ENCODE measurements at regions not wholly inside any gene's neighbourhood (a gene's known extent, or its start where the extent isn't known, plus 50 kb on each side); places are given as distances from the start of the nearest gene placed in this dataset.

DNA sequence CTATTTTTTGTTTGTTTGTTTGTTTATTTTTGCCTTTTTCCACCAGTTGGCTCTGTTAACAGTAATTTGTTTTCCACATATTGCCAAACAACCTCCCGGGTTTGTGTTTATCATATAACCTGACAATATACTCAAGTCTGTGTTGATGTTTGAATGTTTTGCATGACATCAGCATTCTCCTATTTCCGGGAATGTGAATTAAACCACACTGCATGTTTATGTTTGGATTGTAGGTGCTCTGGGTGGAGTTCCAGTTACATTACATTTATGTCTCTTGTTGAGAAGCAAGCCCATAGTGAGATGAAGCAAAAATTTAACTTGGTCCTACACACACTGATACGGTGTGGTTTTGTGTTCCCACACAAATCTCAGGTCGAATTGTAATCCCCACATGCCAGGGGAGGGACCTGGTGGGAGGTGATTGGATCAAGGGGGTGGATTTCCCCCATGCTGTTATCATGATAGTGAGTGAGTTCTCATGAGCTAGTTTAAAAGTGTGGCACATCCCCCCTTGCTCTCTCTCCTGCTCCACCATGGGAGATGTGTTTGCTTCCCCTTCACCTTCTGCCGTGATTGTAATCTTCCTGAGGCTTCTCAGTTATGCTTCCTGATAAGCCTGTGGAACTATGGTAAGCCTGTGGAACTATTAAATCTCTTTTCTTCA, 54.4 kb upstream of the CLNK start:
- H3K79me2 ChIP-seq (ENCODE audit: control insufficient read depth, insufficient read depth, low read length) = no peaks in the 10 kb centered on the region
- TF ChIP-seq, protein P1, sequence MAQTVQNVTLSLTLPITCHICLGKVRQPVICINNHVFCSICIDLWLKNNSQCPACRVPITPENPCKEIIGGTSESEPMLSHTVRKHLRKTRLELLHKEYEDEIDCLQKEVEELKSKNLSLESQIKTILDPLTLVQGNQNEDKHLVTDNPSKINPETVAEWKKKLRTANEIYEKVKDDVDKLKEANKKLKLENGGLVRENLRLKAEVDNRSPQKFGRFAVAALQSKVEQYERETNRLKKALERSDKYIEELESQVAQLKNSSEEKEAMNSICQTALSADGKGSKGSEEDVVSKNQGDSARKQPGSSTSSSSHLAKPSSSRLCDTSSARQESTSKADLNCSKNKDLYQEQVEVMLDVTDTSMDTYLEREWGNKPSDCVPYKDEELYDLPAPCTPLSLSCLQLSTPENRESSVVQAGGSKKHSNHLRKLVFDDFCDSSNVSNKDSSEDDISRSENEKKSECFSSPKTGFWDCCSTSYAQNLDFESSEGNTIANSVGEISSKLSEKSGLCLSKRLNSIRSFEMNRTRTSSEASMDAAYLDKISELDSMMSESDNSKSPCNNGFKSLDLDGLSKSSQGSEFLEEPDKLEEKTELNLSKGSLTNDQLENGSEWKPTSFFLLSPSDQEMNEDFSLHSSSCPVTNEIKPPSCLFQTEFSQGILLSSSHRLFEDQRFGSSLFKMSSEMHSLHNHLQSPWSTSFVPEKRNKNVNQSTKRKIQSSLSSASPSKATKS (CRISPR knock-in tag; IDR thresholded peaks at IDR 0.05) = no peak
- TF ChIP-seq, protein P2, sequence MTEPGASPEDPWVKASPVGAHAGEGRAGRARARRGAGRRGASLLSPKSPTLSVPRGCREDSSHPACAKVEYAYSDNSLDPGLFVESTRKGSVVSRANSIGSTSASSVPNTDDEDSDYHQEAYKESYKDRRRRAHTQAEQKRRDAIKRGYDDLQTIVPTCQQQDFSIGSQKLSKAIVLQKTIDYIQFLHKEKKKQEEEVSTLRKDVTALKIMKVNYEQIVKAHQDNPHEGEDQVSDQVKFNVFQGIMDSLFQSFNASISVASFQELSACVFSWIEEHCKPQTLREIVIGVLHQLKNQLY (CRISPR knock-in tag; conservative IDR thresholded peaks at IDR 0.05) = no peak
- no peaks in the 10 kb centered on the region for H3K9me3 ChIP-seq (replicated peaks; ENCODE audit: control insufficient read depth, insufficient read depth, low read depth, low read length)
- H2AFZ ChIP-seq (ENCODE audit: low read depth, low read length) = no peak overlapping the region
- H3K4me2 ChIP-seq (ENCODE audit: insufficient read depth, low read length) = no peak overlapping the region
- no peak overlapping the region for H3K9ac ChIP-seq (ENCODE audit: insufficient read depth in 1 of 2, low read depth in 2 of 2, low read length in 2 of 2)
- FAIRE-seq (no peak), ATAC-seq (no peak), DNase-seq (ENCODE audit: extremely low read depth in 1 of 4, low spot score in 3 of 4) (no peak)
- whole genome bisulfite sequencing (ENCODE audit: insufficient coverage, low coverage, missing lambda C conversion rate) = 0% methylated on average over 5 of the region's 5 CpGs
- no peaks in the 10 kb centered on the region for H3K9me1 ChIP-seq (ENCODE audit: control insufficient read depth, insufficient read depth, low read length)
- no peaks in the 10 kb centered on the region for H3K4me1 ChIP-seq (replicated peaks in 1 of 2; ENCODE audit: control insufficient read depth in 2 of 2, insufficient read depth in 2 of 2, low read length in 2 of 2)
- intact Hi-C loops (cut with micrococcal nuclease) = no loop called here
- ChIA-PET CTCF (ENCODE audit: low intra/inter-chr PET ratio) (no interaction called here), POLR2A (no interaction called here)
- no TSS peak for BruUV-seq (replicated peaks)
- H3K27ac ChIP-seq (ENCODE audit: extremely low read depth, low read depth, low read length) = no peak overlapping the region
- no peak overlapping the region for H3K4me3 ChIP-seq
- in situ Hi-C loops (cut with MboI) = no loop called here
- H3K36me3 ChIP-seq (ENCODE audit: control insufficient read depth, insufficient read depth, low read length) = no peaks in the 10 kb centered on the region
- no peaks in the 10 kb centered on the region for H4K20me1 ChIP-seq (replicated peaks; ENCODE audit: control insufficient read depth, insufficient read depth, low read length)
- H3K27me3 ChIP-seq (ENCODE audit: control insufficient read depth in 2 of 2, insufficient read depth in 2 of 2, low read length in 2 of 2) = no peaks in the 10 kb centered on the region
